K562 (cell line): ENCODE measurements at regions not wholly inside any gene's neighbourhood (a gene's known extent, or its start where the extent isn't known, plus 50 kb on each side); places are given as distances from the start of the nearest gene placed in this dataset.

ENCODE experiments used
- ATAC-seq: fragments of 200-7000 bp; cut with Tn5 transposase; 3 replicates; pipeline ENCODE4 v1.9.1; 2020; ENCODE audit warnings: moderate library complexity
- BruUV-seq: library from RNA; stranded (reverse); fragments of 400-500 nt; replicated peaks from 2 replicates; lab custom pipeline; 2021; lab: Mats Ljungman, UMichigan
- CTCF ChIA-PET: fragments of 300-600 bp; formaldehyde crosslinking; extraction: SDS; loops from one replicate; lab custom pipeline; 2021; ENCODE audit warnings: low intra/inter-chr PET ratio; lab: Yijun Ruan, JAX
- POLR2A ChIA-PET: fragments of 300-600, 350-650 bp; sonication (Branson Sonifier 250); formaldehyde crosslinking; extraction: SDS; loops from one replicate; lab custom pipeline; 2021; ENCODE audit warnings: antibody characterized with exemption, inconsistent platforms; lab: Yijun Ruan, JAX
- DNase-seq, 4 experiments: peaks; one replicate each; pipeline versions ENCODE4 v3.0.0 to v3.0.0-alpha.2; 2011 to 2018; ENCODE audit warnings: low spot score in 3 of 4, mixed read lengths in 3 of 4; ENCODE audit errors: extremely low read depth in 1 of 4
- FAIRE-seq: peaks from 2 replicates; lab custom pipeline; 2011; peaks lifted over from hg19 to GRCh38; lab: Jason Lieb, UNC
- H2AFZ ChIP-seq: 2 replicates; pipeline ENCODE4 v1.6.0; 2011; ENCODE audit warnings: low read depth, low read length, control low read depth, inconsistent platforms
- H3K27ac ChIP-seq: fragments of 200-600 bp; 3 replicates; pipeline ENCODE4 v1.8.0; 2011; ENCODE audit warnings: low read depth, mild to moderate bottlenecking, control low read depth, inconsistent platforms, low read length, moderate library complexity, mixed read lengths; ENCODE audit errors: extremely low read depth
- H3K27me3 ChIP-seq, 2 experiments: fragments of 300-600 bp in 1 of 2; 2 replicates in 1 of 2; 3 replicates in 1 of 2; pipeline versions ENCODE4 v1.6.0 to v1.8.0; 2011; ENCODE audit warnings: inconsistent platforms in 2 of 2, low read length in 2 of 2, mild to moderate bottlenecking in 1 of 2, mixed read lengths in 1 of 2, moderate library complexity in 1 of 2; ENCODE audit not compliant: control insufficient read depth in 2 of 2, insufficient read depth in 2 of 2
- H3K36me3 ChIP-seq: fragments of 300-600 bp; 3 replicates; pipeline ENCODE4 v1.8.0; 2011; ENCODE audit warnings: mild to moderate bottlenecking, low read length, inconsistent platforms; ENCODE audit not compliant: control insufficient read depth, insufficient read depth
- H3K4me1 ChIP-seq, 2 experiments: fragments of 200-600 bp in 1 of 2; replicated peaks in 1 of 2; 2 replicates in 1 of 2; 3 replicates in 1 of 2; pipeline versions ENCODE4 v1.5.1 to v1.8.0; 2011; ENCODE audit warnings: inconsistent platforms in 2 of 2, low read length in 2 of 2, mild to moderate bottlenecking in 1 of 2, mixed read lengths in 1 of 2, moderate library complexity in 1 of 2; ENCODE audit not compliant: control insufficient read depth in 2 of 2, insufficient read depth in 2 of 2
- H3K4me2 ChIP-seq: 2 replicates; pipeline ENCODE4 v1.6.1; 2011; ENCODE audit warnings: low read length, control low read depth, inconsistent platforms, mixed read lengths; ENCODE audit not compliant: insufficient read depth
- H3K4me3 ChIP-seq: fragments of 200-600 bp; sonication (generic), shearing (Covaris generic); 2 replicates; pipeline ENCODE4 v1.5.1; 2016; ENCODE audit warnings: control low read depth, inconsistent platforms
- H3K79me2 ChIP-seq: fragments of 200-600 bp; 3 replicates; pipeline ENCODE4 v1.8.0; 2011; ENCODE audit warnings: low read length, inconsistent platforms; ENCODE audit not compliant: control insufficient read depth, insufficient read depth
- H3K9ac ChIP-seq, 2 experiments: 2 replicates each; pipeline versions ENCODE4 v1.6.0 to v1.6.1; 2011; ENCODE audit warnings: low read depth in 2 of 2, low read length in 2 of 2, control low read depth in 1 of 2, inconsistent platforms in 1 of 2, mild to moderate bottlenecking in 1 of 2, mixed read lengths in 1 of 2; ENCODE audit not compliant: insufficient read depth in 1 of 2
- H3K9me1 ChIP-seq: one replicate; pipeline ENCODE4 v1.6.0; 2011; ENCODE audit warnings: inconsistent platforms, mild to moderate bottlenecking, low read length, moderate library complexity; ENCODE audit not compliant: control insufficient read depth, insufficient read depth
- H3K9me3 ChIP-seq: replicated peaks from 2 replicates; pipeline ENCODE4 v1.5.1; 2011; ENCODE audit warnings: low read depth, low read length, inconsistent platforms; ENCODE audit not compliant: control insufficient read depth, insufficient read depth
- H4K20me1 ChIP-seq: replicated peaks from 2 replicates; pipeline ENCODE4 v1.6.1; 2011; ENCODE audit warnings: low read length, inconsistent platforms, mixed read lengths; ENCODE audit not compliant: control insufficient read depth, insufficient read depth
- BDP1 ChIP-seq: IDR thresholded peaks from 3 replicates; pipeline ENCODE4 v1.6.1; 2011; ENCODE audit not compliant: insufficient read length, insufficient read depth
- CTBP1 ChIP-seq: fragments of 450-650 bp; IDR thresholded peaks from 2 replicates; pipeline ENCODE4 v1.6.1; 2016; ENCODE audit warnings: borderline replicate concordance
- CXXC5 ChIP-seq: fragments of 250-450 bp; sonication (Bioruptor Pico); IDR thresholded peaks from 2 replicates; pipeline ENCODE4 v1.8.0; 2022; ENCODE audit warnings: inconsistent platforms, mild to moderate bottlenecking, moderate library complexity
- HNRNPH1 ChIP-seq: fragments of 200-400 bp; formaldehyde crosslinking; optimal IDR thresholded peaks from 2 replicates; pipeline ENCODE3; 2017; ENCODE audit warnings: low read depth, mild to moderate bottlenecking, low read length, moderate library complexity
- SREBF1 ChIP-seq: fragments of 150-350 bp; IDR thresholded peaks from 2 replicates; pipeline ENCODE4 v1.6.1; 2014; ENCODE audit warnings: antibody characterized with exemption, low read depth, low read length, borderline replicate concordance
- SUPT5H ChIP-seq: fragments of 450-650 bp; IDR thresholded peaks from 2 replicates; pipeline ENCODE4 v1.6.1; 2016
- ZNF253 ChIP-seq: fragments of 250-450 bp; sonication (Bioruptor Pico); conservative IDR thresholded peaks from 2 replicates; pipeline ENCODE4 v1.6.1; 2021; ENCODE audit warnings: mild to moderate bottlenecking
- ZZZ3 ChIP-seq: fragments of 450-650 bp; IDR thresholded peaks from 2 replicates; pipeline ENCODE4 v1.6.1; 2016; ENCODE audit warnings: antibody characterized with exemption, mild to moderate bottlenecking, moderate library complexity
- WGBS: fragments of 100-300 bp; shearing (Covaris generic); methylation state at CpG from one replicate; pipeline ENCODE4 v1.1.6; 2016; ENCODE audit warnings: low coverage, mixed read lengths; ENCODE audit not compliant: insufficient coverage; ENCODE audit errors: missing lambda C conversion rate; 5-methylcytosine and 5-hydroxymethylcytosine counted together
- in situ Hi-C: fragments of 300-500 bp; cut with MboI; formaldehyde crosslinking; loops from 4 replicates; pipeline ENCODE4 v1.15.0; 2018; ENCODE audit warnings: inconsistent platforms, mixed read lengths
- intact Hi-C: fragments of 100-400 bp; cut with micrococcal nuclease; formaldehyde crosslinking; loops from 2 replicates; pipeline ENCODE4 v1.14.2; 2022
- TF ChIP-seq, protein P1 (sequence below): sonication (generic); formaldehyde crosslinking; IDR thresholded peaks from 2 replicates; pipeline ENCODE4 v1.8.1; 2023; ENCODE audit warnings: mild to moderate bottlenecking, missing genetic modification reagents

DNA sequence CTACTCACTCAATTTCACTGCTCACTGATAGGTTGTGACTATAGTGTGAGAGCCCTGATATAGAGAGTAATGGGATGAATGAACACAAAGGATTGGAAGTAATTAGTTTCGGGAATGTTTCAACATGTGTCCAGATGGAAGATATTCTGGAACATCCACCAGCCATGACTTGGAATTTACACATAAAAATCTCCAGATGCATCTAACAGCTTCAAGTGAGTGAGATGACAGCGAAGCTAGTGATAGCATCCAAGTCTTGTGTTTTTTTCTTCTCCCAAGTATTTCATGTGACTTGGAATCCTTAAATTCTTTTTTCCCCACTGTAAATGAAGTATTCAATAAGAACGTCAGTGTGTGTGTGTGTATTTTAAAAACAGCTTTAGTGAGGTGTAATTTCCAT is 82.1 kb downstream of the CLDN34 start (continued):
- TF ChIP-seq ZNF253, result no peak

DNA sequence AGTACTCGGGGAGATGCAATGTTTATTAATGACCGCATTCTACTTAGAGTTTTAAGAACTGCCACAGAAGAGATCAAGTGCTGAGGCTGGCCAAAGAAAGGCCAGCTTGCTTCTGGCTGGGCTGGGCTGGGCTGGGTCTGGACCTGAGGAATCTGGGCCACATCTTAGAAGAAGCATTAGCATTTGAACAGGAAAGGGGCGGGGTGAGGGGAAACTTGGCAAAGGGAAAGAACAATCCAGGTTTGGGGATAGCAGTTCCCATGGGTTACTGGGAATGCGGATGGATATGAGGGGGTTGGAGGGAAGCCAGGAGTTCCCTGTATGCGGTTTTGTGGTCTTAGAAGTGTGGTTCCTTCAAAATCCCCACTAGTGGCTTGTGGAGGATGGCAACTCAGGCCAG is 83.3 kb downstream of the CLDN34 start:
- no peak for FAIRE-seq

More for the DNA sequence above, 83.3 kb downstream of the CLDN34 start:
- ChIA-PET POLR2A (no interaction called here), CTCF (no interaction called here)
- no peak for DNase-seq
- Histone ChIP-seq H3K36me3 (no peaks in the 10 kb centered on the region), H3K27me3 (peaks cover 0 to 29% of the 10 kb centered on the region in 2 experiments; a peak in 2 of 5 replicates), H3K27ac (no peak overlapping the region), H3K9me1 (no peaks in the 10 kb centered on the region), H3K9ac (no peak overlapping the region), H3K4me3 (no peak overlapping the region), H2AFZ (no peak overlapping the region), H3K9me3 (no peaks in the 10 kb centered on the region), H3K4me1 (peaks cover 0 to 4% of the 10 kb centered on the region in 2 experiments; a peak in 2 of 5 replicates), H3K4me2 (no peak overlapping the region), H3K79me2 (no peaks in the 10 kb centered on the region), H4K20me1 (no peaks in the 10 kb centered on the region)
- BruUV-seq, result no TSS peak
- TF ChIP-seq, protein P1, sequence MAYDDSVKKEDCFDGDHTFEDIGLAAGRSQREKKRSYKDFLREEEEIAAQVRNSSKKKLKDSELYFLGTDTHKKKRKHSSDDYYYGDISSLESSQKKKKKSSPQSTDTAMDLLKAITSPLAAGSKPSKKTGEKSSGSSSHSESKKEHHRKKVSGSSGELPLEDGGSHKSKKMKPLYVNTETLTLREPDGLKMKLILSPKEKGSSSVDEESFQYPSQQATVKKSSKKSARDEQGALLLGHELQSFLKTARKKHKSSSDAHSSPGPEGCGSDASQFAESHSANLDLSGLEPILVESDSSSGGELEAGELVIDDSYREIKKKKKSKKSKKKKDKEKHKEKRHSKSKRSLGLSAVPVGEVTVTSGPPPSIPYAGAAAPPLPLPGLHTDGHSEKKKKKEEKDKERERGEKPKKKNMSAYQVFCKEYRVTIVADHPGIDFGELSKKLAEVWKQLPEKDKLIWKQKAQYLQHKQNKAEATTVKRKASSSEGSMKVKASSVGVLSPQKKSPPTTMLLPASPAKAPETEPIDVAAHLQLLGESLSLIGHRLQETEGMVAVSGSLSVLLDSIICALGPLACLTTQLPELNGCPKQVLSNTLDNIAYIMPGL (CRISPR knock-in tag), result no peak
- TF ChIP-seq BDP1 (no peak), CTBP1 (no peak), CXXC5 (CRISPR knock-in tag) (no peak), SUPT5H (no peak), HNRNPH1 (no peak), ZZZ3 (no peak), SREBF1 (no peak)
- in situ Hi-C loops, result no loop called here
- intact Hi-C loops, result no loop called here
- 0% methylated on average over 3 of the region's 5 CpGs for WGBS
- no peak for ATAC-seq
